A549 (cell line): ENCODE measurements at regions not wholly inside any gene's neighbourhood (a gene's known extent, or its start where the extent isn't known, plus 50 kb on each side); places are given as distances from the start of the nearest gene placed in this dataset.

Experiments used
- ATAC-seq, 2 experiments: fragments of 200-7000 bp in 1 of 2; fragments of >200 bp in 1 of 2; cut with Nextera tagmentation in 1 of 2; cut with Tn5 transposase in 1 of 2; 3 replicates each; pipeline versions ENCODE4 v1.8.0 to v1.9.1; 2018 to 2020; ENCODE audit warnings: mild to moderate bottlenecking in 1 of 2, moderate library complexity in 1 of 2
- CTCF ChIA-PET: fragments of 300-600 bp; sonication (Branson Sonifier 250); formaldehyde crosslinking; extraction: SDS; loops from one replicate; lab custom pipeline; 2021; ENCODE audit warnings: antibody characterized with exemption, inconsistent platforms; lab: Yijun Ruan, JAX
- POLR2A ChIA-PET: fragments of 350-600 bp; formaldehyde crosslinking; extraction: SDS; loops from one replicate; lab custom pipeline; 2021; ENCODE audit warnings: antibody characterized with exemption, inconsistent platforms; lab: Yijun Ruan, JAX
- DNase-seq, 2 experiments: peaks; one replicate each; pipeline versions ENCODE4 v3.0.0 to v3.0.0-alpha.2; 2011 to 2016; ENCODE audit warnings: low read depth in 1 of 2, low spot score in 1 of 2
- FAIRE-seq: peaks from 2 replicates; lab custom pipeline; 2011; peaks lifted over from hg19 to GRCh38; lab: Jason Lieb, UNC
- H3K27ac ChIP-seq, 2 experiments: fragments of >200 bp; sonication (Bioruptor Twin); formaldehyde crosslinking; 3 replicates each; pipeline ENCODE4 v1.5.1; 2016 to 2017
- H3K4me1 ChIP-seq: fragments of >200 bp; sonication (Bioruptor Twin); formaldehyde crosslinking; 3 replicates; pipeline ENCODE4 v1.6.1; 2016
- H3K4me2 ChIP-seq: fragments of >200 bp; sonication (Bioruptor Twin); formaldehyde crosslinking; 3 replicates; pipeline ENCODE4 v1.6.1; 2016
- H3K4me3 ChIP-seq: fragments of >200 bp; sonication (Bioruptor Twin); formaldehyde crosslinking; 3 replicates; pipeline ENCODE4 v1.5.1; 2016
- H3K9me3 ChIP-seq: fragments of >200 bp; sonication (Bioruptor Twin); formaldehyde crosslinking; 3 replicates; pipeline ENCODE4 v1.6.1; 2016
- ATOH8 ChIP-seq: fragments of 250-450 bp; sonication (Bioruptor Pico); IDR thresholded peaks from 2 replicates; pipeline ENCODE4 v1.5.0; 2020; ENCODE audit warnings: low read depth, mild to moderate bottlenecking, moderate library complexity
- CBX8 ChIP-seq: fragments of 200-600 bp; sonication (generic); IDR thresholded peaks from 2 replicates; pipeline ENCODE4 v1.6.1; 2016
- CHD2 ChIP-seq: fragments of 150-350 bp; IDR thresholded peaks from 2 replicates; pipeline ENCODE4 v1.6.1; 2014; ENCODE audit warnings: low read length; ENCODE audit not compliant: partially characterized antibody
- EHF ChIP-seq: fragments of 250-450 bp; sonication (Bioruptor Pico); IDR thresholded peaks from 2 replicates; pipeline ENCODE4 v1.5.0; 2020; ENCODE audit warnings: mild to moderate bottlenecking
- EP300 ChIP-seq, 2 experiments: fragments of >200 bp; sonication (Bioruptor Twin); formaldehyde crosslinking; IDR thresholded peaks; 2 replicates in 1 of 2; 3 replicates in 1 of 2; pipeline ENCODE4 v1.6.1; 2016 to 2017
- HES2 ChIP-seq: fragments of >200 bp; sonication (Bioruptor Twin); formaldehyde crosslinking; IDR thresholded peaks from 2 replicates; pipeline ENCODE4 v1.6.1; 2016
- HMGXB4 ChIP-seq: fragments of 250-450 bp; sonication (Bioruptor Pico); IDR thresholded peaks from 2 replicates; pipeline ENCODE4 v1.5.0; 2021; ENCODE audit warnings: mild to moderate bottlenecking, moderate library complexity, borderline replicate concordance
- HOXA7 ChIP-seq: fragments of 250-450 bp; sonication (Bioruptor Pico); IDR thresholded peaks from 2 replicates; pipeline ENCODE4 v1.5.0; 2020; ENCODE audit warnings: mild to moderate bottlenecking, moderate library complexity
- HOXB13 ChIP-seq: fragments of 250-450 bp; sonication (Bioruptor Pico); IDR thresholded peaks from 2 replicates; pipeline ENCODE4 v1.5.0; 2020; ENCODE audit warnings: low read depth, mild to moderate bottlenecking, moderate library complexity
- JUN ChIP-seq, 2 experiments: fragments of >200 bp; sonication (Bioruptor Twin); formaldehyde crosslinking; IDR thresholded peaks; 2 replicates in 1 of 2; 3 replicates in 1 of 2; pipeline ENCODE4 v1.6.1; 2016 to 2017
- MAFK ChIP-seq: fragments of 450-650 bp; IDR thresholded peaks from 2 replicates; pipeline ENCODE4 v1.6.1; 2014; ENCODE audit not compliant: partially characterized antibody
- PHF8 ChIP-seq: fragments of 200-600 bp; sonication (generic); IDR thresholded peaks from 2 replicates; pipeline ENCODE4 v1.6.1; 2016; ENCODE audit warnings: low read depth, mild to moderate bottlenecking, antibody characterized with exemption, moderate library complexity, borderline replicate concordance
- POLR2AphosphoS2 ChIP-seq: conservative IDR thresholded peaks from 2 replicates; pipeline ENCODE4 v1.6.1; 2012; ENCODE audit warnings: low read length, improper control_type of control experiment, inconsistent platforms
- RCOR1 ChIP-seq: fragments of 150-350 bp; IDR thresholded peaks from 2 replicates; pipeline ENCODE4 v1.6.1; 2014; ENCODE audit warnings: antibody characterized with exemption, low read length, low read depth
- RFX5 ChIP-seq: fragments of 450-650 bp; IDR thresholded peaks from 2 replicates; pipeline ENCODE4 v1.7.1; 2014; ENCODE audit warnings: antibody characterized with exemption, mild to moderate bottlenecking, moderate library complexity
- SMC3 ChIP-seq: fragments of >200 bp; sonication (Bioruptor Twin); formaldehyde crosslinking; IDR thresholded peaks from 3 replicates; pipeline ENCODE4 v1.6.1; 2018; ENCODE audit warnings: inconsistent platforms
- SREBF2 ChIP-seq: fragments of 450-650 bp; IDR thresholded peaks from 2 replicates; pipeline ENCODE4 v1.6.1; 2014; ENCODE audit warnings: mild to moderate bottlenecking, moderate library complexity
- ZC3H11A ChIP-seq: fragments of 450-650 bp; IDR thresholded peaks from 2 replicates; pipeline ENCODE4 v1.6.1; 2014; ENCODE audit warnings: antibody characterized with exemption, mild to moderate bottlenecking
- ZNF302 ChIP-seq: fragments of 250-450 bp; sonication (Bioruptor Pico); IDR thresholded peaks from 2 replicates; pipeline ENCODE4 v1.9.0; 2021; ENCODE audit warnings: inconsistent platforms, mild to moderate bottlenecking, moderate library complexity
- ZSCAN20 ChIP-seq: fragments of 250-450 bp; sonication (Bioruptor Pico); IDR thresholded peaks from 2 replicates; pipeline ENCODE4 v1.8.0; 2022; ENCODE audit warnings: mild to moderate bottlenecking, moderate library complexity
- WGBS: methylation state at CpG from one replicate; pipeline ENCODE4 v1.1.6; 2017; ENCODE audit errors: missing lambda C conversion rate; 5-methylcytosine and 5-hydroxymethylcytosine counted together
- TF ChIP-seq, protein P1 (sequence below): fragments of 150-350 bp; IDR thresholded peaks from 2 replicates; pipeline ENCODE4 v1.6.1; 2014; ENCODE audit warnings: low read depth, mild to moderate bottlenecking, low read length
- TF ChIP-seq, protein P2 (sequence below): IDR thresholded peaks from 2 replicates; pipeline ENCODE4 v1.6.1; 2012
- TF ChIP-seq, protein P3 (sequence below): fragments of 450-650 bp; IDR thresholded peaks from 2 replicates; pipeline ENCODE4 v1.6.1; 2014; ENCODE audit warnings: antibody characterized with exemption
- TF ChIP-seq, protein P4 (sequence below): fragments of >200 bp; sonication (Bioruptor Twin); formaldehyde crosslinking; IDR thresholded peaks from 3 replicates; pipeline ENCODE4 v1.5.1; 2016

DNA sequence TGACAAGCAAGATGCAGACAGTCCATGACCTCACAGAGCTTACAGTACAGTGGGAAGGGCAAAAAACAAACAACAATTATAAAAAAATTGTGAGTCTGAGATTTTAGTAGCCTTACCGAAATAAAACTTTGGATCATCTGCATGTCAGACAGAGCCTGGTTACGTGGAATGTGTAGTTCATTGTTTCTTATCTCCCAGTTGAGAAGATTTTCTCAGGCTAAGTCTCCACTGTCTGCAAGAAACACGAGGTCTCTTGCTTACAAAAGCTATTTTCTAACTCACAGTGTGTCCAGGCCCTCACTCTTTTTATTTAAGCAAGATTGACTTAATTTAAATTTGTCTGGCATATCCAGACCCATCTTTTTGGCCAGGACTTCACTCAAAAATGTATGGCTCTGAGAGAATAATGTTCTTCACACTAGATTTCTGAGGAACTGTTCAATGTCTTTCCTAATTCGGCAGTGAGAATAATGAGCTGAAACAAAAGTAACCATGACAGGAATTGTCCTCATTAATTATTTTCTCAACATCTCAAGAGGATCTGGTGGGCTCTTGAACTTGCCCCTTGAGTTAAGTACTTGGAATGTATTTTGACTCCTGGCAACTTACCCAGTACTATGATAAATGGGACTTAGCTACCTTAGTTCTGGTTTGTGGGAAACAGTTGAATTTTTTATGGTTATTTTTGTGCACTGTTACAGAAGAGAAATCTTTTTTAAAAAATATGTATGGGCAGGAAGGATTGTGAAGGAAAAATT is 265.1 kb upstream of the COL8A1 start:
- ATAC-seq (no peak), DNase-seq (no peak), FAIRE-seq (no peak)
- ChIA-PET POLR2A (no interaction called here), CTCF (no interaction called here)
- 3% methylated on average over 4 of the region's 4 CpGs for WGBS
- Histone ChIP-seq H3K4me3 (no peak overlapping the region), H3K4me2 (no peak overlapping the region), H3K9me3 (no peaks in the 10 kb centered on the region), H3K27ac (no peak overlapping the region), H3K4me1 (no peaks in the 10 kb centered on the region)
- TF ChIP-seq JUN (IDR thresholded peaks at IDR 0.05) (no peak), ZSCAN20 (no peak), HOXB13 (CRISPR knock-in tag) (no peak), EHF (no peak), POLR2AphosphoS2 (no peak), ATOH8 (CRISPR knock-in tag) (no peak)
- TF ChIP-seq, protein P1, sequence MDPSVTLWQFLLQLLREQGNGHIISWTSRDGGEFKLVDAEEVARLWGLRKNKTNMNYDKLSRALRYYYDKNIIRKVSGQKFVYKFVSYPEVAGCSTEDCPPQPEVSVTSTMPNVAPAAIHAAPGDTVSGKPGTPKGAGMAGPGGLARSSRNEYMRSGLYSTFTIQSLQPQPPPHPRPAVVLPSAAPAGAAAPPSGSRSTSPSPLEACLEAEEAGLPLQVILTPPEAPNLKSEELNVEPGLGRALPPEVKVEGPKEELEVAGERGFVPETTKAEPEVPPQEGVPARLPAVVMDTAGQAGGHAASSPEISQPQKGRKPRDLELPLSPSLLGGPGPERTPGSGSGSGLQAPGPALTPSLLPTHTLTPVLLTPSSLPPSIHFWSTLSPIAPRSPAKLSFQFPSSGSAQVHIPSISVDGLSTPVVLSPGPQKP: no peak

GRCh38 chr3:99366663-99367429 is 271.5 kb upstream of the COL8A1 start:
- POLR2A ChIA-PET: no interaction called here
- ATAC-seq: peak in 1 of 2 experiments; percentile 34; a peak in 1 of 6 replicates
- H3K4me1 ChIP-seq: no peaks in the 10 kb centered on the region
- DNase-seq: peak in 1 of 2 experiments; percentile 17
- CTCF ChIA-PET: no interaction called here
- H3K4me3 ChIP-seq: no peak overlapping the region
- H3K9me3 ChIP-seq: no peaks in the 10 kb centered on the region
- no peak overlapping the region for H3K4me2 ChIP-seq
- H3K27ac ChIP-seq: no peak overlapping the region
- no peak for FAIRE-seq
- TF ChIP-seq ZNF302 (CRISPR knock-in tag): no peak
- no peak for TF ChIP-seq PHF8
- TF ChIP-seq, protein P2, sequence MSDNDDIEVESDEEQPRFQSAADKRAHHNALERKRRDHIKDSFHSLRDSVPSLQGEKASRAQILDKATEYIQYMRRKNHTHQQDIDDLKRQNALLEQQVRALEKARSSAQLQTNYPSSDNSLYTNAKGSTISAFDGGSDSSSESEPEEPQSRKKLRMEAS: no peak
- no peak for TF ChIP-seq RFX5
- no peak for TF ChIP-seq HES2
- TF ChIP-seq, protein P3, sequence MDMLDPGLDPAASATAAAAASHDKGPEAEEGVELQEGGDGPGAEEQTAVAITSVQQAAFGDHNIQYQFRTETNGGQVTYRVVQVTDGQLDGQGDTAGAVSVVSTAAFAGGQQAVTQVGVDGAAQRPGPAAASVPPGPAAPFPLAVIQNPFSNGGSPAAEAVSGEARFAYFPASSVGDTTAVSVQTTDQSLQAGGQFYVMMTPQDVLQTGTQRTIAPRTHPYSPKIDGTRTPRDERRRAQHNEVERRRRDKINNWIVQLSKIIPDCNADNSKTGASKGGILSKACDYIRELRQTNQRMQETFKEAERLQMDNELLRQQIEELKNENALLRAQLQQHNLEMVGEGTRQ: no peak
- TF ChIP-seq MAFK: no peak
- no peak for TF ChIP-seq SMC3
- no peak for TF ChIP-seq POLR2AphosphoS2
- no peak for TF ChIP-seq CBX8
- TF ChIP-seq SREBF2: no peak
- TF ChIP-seq, all 56 proteins: peak for 0
- WGBS: 31% methylated on average over 5 of the region's 5 CpGs

- Histone ChIP-seq H3K9me3 (no peaks in the 10 kb centered on the region), H3K4me1 (no peaks in the 10 kb centered on the region), H3K4me3 (no peak overlapping the region), H3K27ac (no peak overlapping the region), H3K4me2 (no peak overlapping the region)
- ATAC-seq (no peak), DNase-seq (no peak), FAIRE-seq (peak; percentile 92)
- ChIA-PET CTCF (no interaction called here), POLR2A (no interaction called here)
- WGBS: 2% methylated on average over 1 of the region's 1 CpG
- no peak for TF ChIP-seq ZC3H11A
- TF ChIP-seq, protein P1: no peak
- TF ChIP-seq, protein P4, sequence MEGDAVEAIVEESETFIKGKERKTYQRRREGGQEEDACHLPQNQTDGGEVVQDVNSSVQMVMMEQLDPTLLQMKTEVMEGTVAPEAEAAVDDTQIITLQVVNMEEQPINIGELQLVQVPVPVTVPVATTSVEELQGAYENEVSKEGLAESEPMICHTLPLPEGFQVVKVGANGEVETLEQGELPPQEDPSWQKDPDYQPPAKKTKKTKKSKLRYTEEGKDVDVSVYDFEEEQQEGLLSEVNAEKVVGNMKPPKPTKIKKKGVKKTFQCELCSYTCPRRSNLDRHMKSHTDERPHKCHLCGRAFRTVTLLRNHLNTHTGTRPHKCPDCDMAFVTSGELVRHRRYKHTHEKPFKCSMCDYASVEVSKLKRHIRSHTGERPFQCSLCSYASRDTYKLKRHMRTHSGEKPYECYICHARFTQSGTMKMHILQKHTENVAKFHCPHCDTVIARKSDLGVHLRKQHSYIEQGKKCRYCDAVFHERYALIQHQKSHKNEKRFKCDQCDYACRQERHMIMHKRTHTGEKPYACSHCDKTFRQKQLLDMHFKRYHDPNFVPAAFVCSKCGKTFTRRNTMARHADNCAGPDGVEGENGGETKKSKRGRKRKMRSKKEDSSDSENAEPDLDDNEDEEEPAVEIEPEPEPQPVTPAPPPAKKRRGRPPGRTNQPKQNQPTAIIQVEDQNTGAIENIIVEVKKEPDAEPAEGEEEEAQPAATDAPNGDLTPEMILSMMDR: no peak
- TF ChIP-seq RCOR1: no peak
- no peak for TF ChIP-seq CHD2
- no peak for TF ChIP-seq ZSCAN20
- no peak for TF ChIP-seq EP300 (IDR thresholded peaks at IDR 0.05)
- no peak for TF ChIP-seq HMGXB4 (CRISPR knock-in tag)
- TF ChIP-seq, protein P2: no peak
- TF ChIP-seq HOXA7 (CRISPR knock-in tag): no peak
These were observed 272.4 kb upstream of the COL8A1 start for GRCh38 chr3:99365979-99366378.
